Brain microvascular endothelial cell (primary cell): ENCODE measurements at regions not wholly inside any gene's neighbourhood (a gene's known extent, or its start where the extent isn't known, plus 50 kb on each side); places are given as distances from the start of the nearest gene placed in this dataset.

Experiments used
- DNase-seq: peaks from one replicate; pipeline ENCODE4 v3.0.0-alpha.2; 2020
- H3K27ac ChIP-seq: fragments of 250-450 bp; sonication (Bioruptor Pico); 2 replicates; pipeline ENCODE4 v1.5.1; 2020; ENCODE audit warnings: mild to moderate bottlenecking, moderate library complexity
- H3K27me3 ChIP-seq: fragments of 250-450 bp; sonication (Bioruptor Pico); replicated peaks from 2 replicates; pipeline ENCODE4 v1.5.1; 2020; ENCODE audit warnings: mild to moderate bottlenecking
- H3K36me3 ChIP-seq: fragments of 250-450 bp; sonication (Bioruptor Pico); replicated peaks from 2 replicates; pipeline ENCODE4 v1.5.1; 2020; ENCODE audit warnings: mild to moderate bottlenecking
- H3K4me3 ChIP-seq: 2 replicates; pipeline ENCODE4 v1.5.1; 2011; ENCODE audit warnings: low read depth, mild to moderate bottlenecking, control low read depth, low read length, moderate library complexity
- CTCF ChIP-seq: IDR thresholded peaks from 2 replicates; pipeline ENCODE4 v1.5.1; 2011; ENCODE audit warnings: low read depth, mild to moderate bottlenecking, moderate library complexity, low read length, control low read depth, inconsistent platforms; ENCODE audit errors: missing control alignments
- in situ Hi-C: cut with HindIII; loops from 2 replicates; pipeline ENCODE4 v1.10.0; 2017; ENCODE audit warnings: low sequenced_read_pairs, low pct_ligation_motif_present

GRCh38 chr13:44224450-44225149, 149.0 kb upstream of the SERP2 start:
- no peak overlapping the region for H3K27ac ChIP-seq
- in situ Hi-C loops, result no loop called here
- DNase-seq, result no peak
- no peaks in the 10 kb centered on the region for H3K36me3 ChIP-seq
- no peak overlapping the region for H3K4me3 ChIP-seq
- no peaks in the 10 kb centered on the region for H3K27me3 ChIP-seq
- TF ChIP-seq CTCF, result no peak

GRCh38 chr13:44229371-44230030, 144.1 kb upstream of the SERP2 start:
- DNase-seq, result no peak
- Histone ChIP-seq H3K27me3 (no peaks in the 10 kb centered on the region), H3K27ac (no peak overlapping the region), H3K4me3 (no peak overlapping the region), H3K36me3 (no peaks in the 10 kb centered on the region)
- in situ Hi-C loops, result no loop called here
- TF ChIP-seq CTCF, result no peak

GRCh38 chr13:44230071-44230470, 143.6 kb upstream of the SERP2 start:
- TF ChIP-seq CTCF, result no peak

GRCh38 chr13:44230736-44231135, 142.9 kb upstream of the SERP2 start:
- Histone ChIP-seq H3K4me3 (no peak overlapping the region), H3K27me3 (no peaks in the 10 kb centered on the region), H3K36me3 (no peaks in the 10 kb centered on the region), H3K27ac (peak overlapping the region; percentile 79)
- DNase-seq, result peak; percentile 7
- TF ChIP-seq CTCF, result no peak
- in situ Hi-C loops, result no loop called here

More at GRCh38 chr13:44230071-44230470, 143.6 kb upstream of the SERP2 start:
- H3K27me3 ChIP-seq, result no peaks in the 10 kb centered on the region
- no peak overlapping the region for H3K4me3 ChIP-seq
- DNase-seq, result peak; percentile 35
- H3K36me3 ChIP-seq, result no peaks in the 10 kb centered on the region
- in situ Hi-C loops, result no loop called here
- H3K27ac ChIP-seq, result no peak overlapping the region

- H3K36me3 ChIP-seq, result no peaks in the 10 kb centered on the region
- peak overlapping the region; percentile 79 for H3K27ac ChIP-seq
- H3K4me3 ChIP-seq, result no peak overlapping the region
- TF ChIP-seq CTCF, result peak; percentile 44
- in situ Hi-C loops, result no loop called here
- H3K27me3 ChIP-seq, result no peaks in the 10 kb centered on the region
- peak; percentile 98 for DNase-seq
Measured at GRCh38 chr13:44231786-44232516, 141.7 kb upstream of the SERP2 start.
